Activated T-helper 1 cell treated with anti-CD3 and anti-CD28 coated beads, Interleukin-12 subunit alpha, Interleukin-12 subunit beta, Interleukin-2, Interleukin-4 antibody, amounts not matched to agents 30 ng/mL and 10 ng/mL and 1 ng/mL, durations not matched to agents 14 hours and 24 hours and 36 hours (primary cell): ENCODE measurements at regions not wholly inside any gene's neighbourhood (a gene's known extent, or its start where the extent isn't known, plus 50 kb on each side); places are given as distances from the start of the nearest gene placed in this dataset.

Source experiments
- DNase-seq: peaks from one replicate; pipeline ENCODE4 v3.0.0; 2021; ENCODE audit warnings: low spot score
- H3K27ac Mint-ChIP-seq: one replicate; pipeline ENCODE4 v1.8.0; 2021; ENCODE audit warnings: mild to moderate bottlenecking, mixed read lengths
- H3K27me3 Mint-ChIP-seq: one replicate; pipeline ENCODE4 v1.8.0; 2022; ENCODE audit warnings: mild to moderate bottlenecking, moderate library complexity, mixed read lengths; ENCODE audit not compliant: insufficient read depth
- H3K36me3 Mint-ChIP-seq: one replicate; pipeline ENCODE4 v1.8.0; 2021; ENCODE audit warnings: low read depth, mixed read lengths
- H3K4me1 Mint-ChIP-seq: one replicate; pipeline ENCODE4 v1.8.0; 2021; ENCODE audit warnings: low read depth, mixed read lengths
- H3K4me3 Mint-ChIP-seq: one replicate; pipeline ENCODE4 v1.8.0; 2021; ENCODE audit warnings: mild to moderate bottlenecking, moderate library complexity, mixed read lengths
- H3K9me3 Mint-ChIP-seq: one replicate; pipeline ENCODE4 v1.8.0; 2021; ENCODE audit warnings: mixed read lengths
- intact Hi-C: fragments of 100-400 bp; cut with micrococcal nuclease; formaldehyde crosslinking; loops from one replicate; pipeline ENCODE4 v1.15.1; 2024

GRCh38 chr11:71201936-71202597, 50.3 kb downstream of the SHANK2 start:
- Mint-ChIP-seq H3K4me3 (no peak overlapping the region), H3K4me1 (no peaks in the 10 kb centered on the region), H3K36me3 (no peaks in the 10 kb centered on the region), H3K27me3 (no peaks in the 10 kb centered on the region), H3K27ac (no peak overlapping the region), H3K9me3 (no peaks in the 10 kb centered on the region)
- no peak for DNase-seq
- intact Hi-C loops, result no loop called here

- Mint-ChIP-seq H3K27ac (no peak overlapping the region), H3K36me3 (no peaks in the 10 kb centered on the region), H3K4me1 (no peaks in the 10 kb centered on the region), H3K4me3 (no peak overlapping the region), H3K9me3 (no peaks in the 10 kb centered on the region), H3K27me3 (no peaks in the 10 kb centered on the region)
- no peak for DNase-seq
- intact Hi-C loops, result no loop called here
Measured at GRCh38 chr11:71201231-71201630, 51.1 kb downstream of the SHANK2 start.

DNA sequence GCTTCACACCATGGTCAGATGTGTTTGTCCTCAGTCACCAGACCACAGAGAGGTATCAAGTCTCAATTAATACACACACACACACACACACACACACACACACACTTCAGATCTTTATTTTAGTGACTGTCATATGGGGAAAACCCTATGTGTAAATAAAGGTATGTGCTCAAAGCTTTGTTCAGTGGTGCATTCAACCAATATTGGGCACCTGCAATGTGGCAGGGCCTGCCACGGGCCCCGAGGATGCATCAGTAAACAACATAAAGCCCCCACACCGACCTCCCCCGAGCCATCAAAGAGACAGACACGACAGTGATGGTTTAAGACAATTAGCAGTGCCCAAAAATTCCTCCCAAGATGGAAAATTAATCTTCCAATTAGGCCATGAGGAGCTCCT, 51.6 kb downstream of the SHANK2 start:
- no peak overlapping the region for H3K27ac Mint-ChIP-seq
- H3K4me3 Mint-ChIP-seq, result no peak overlapping the region
- no peaks in the 10 kb centered on the region for H3K27me3 Mint-ChIP-seq
- H3K36me3 Mint-ChIP-seq, result no peaks in the 10 kb centered on the region
- H3K4me1 Mint-ChIP-seq, result no peaks in the 10 kb centered on the region
- intact Hi-C loops, result no loop called here
- no peaks in the 10 kb centered on the region for H3K9me3 Mint-ChIP-seq
- DNase-seq, result no peak

GRCh38 chr11:71200172-71200716, 52.1 kb downstream of the SHANK2 start:
- H3K4me3 Mint-ChIP-seq, result no peak overlapping the region
- H3K27ac Mint-ChIP-seq, result no peak overlapping the region
- no peaks in the 10 kb centered on the region for H3K36me3 Mint-ChIP-seq
- H3K4me1 Mint-ChIP-seq, result no peaks in the 10 kb centered on the region
- DNase-seq, result no peak
- H3K27me3 Mint-ChIP-seq, result no peaks in the 10 kb centered on the region
- H3K9me3 Mint-ChIP-seq, result no peaks in the 10 kb centered on the region
- intact Hi-C loops, result no loop called here

GRCh38 chr11:71199226-71199820, 53.1 kb downstream of the SHANK2 start:
- Mint-ChIP-seq H3K36me3 (no peaks in the 10 kb centered on the region), H3K9me3 (no peaks in the 10 kb centered on the region), H3K27me3 (no peaks in the 10 kb centered on the region), H3K4me3 (no peak overlapping the region), H3K27ac (no peak overlapping the region), H3K4me1 (no peaks in the 10 kb centered on the region)
- intact Hi-C loops, result no loop called here
- DNase-seq, result no peak

DNA sequence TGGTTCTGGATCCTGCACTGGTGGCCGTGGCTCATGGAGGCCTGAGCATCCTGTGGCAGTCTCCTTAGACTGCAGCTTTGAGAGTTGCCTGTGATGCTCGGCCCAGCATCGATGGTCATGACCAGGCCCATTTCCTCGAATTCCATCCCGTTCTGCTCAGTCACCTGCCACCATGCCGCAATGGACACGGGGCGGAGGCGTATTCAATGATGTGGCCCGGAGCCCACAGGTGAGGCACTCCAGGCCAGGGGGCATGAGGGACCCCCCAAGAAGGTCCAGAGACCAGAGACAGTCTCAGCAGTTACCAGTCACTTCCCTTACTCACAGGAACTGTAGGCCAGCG, 53.6 kb downstream of the SHANK2 start:
- H3K4me3 Mint-ChIP-seq, result no peak overlapping the region
- H3K27me3 Mint-ChIP-seq, result no peaks in the 10 kb centered on the region
- H3K27ac Mint-ChIP-seq, result no peak overlapping the region
- no peak for DNase-seq
- H3K36me3 Mint-ChIP-seq, result no peaks in the 10 kb centered on the region
- H3K9me3 Mint-ChIP-seq, result no peaks in the 10 kb centered on the region
- intact Hi-C loops, result no loop called here
- no peaks in the 10 kb centered on the region for H3K4me1 Mint-ChIP-seq

GRCh38 chr11:71198141-71198822, 54.1 kb downstream of the SHANK2 start:
- no peak for DNase-seq
- Mint-ChIP-seq H3K4me3 (no peak overlapping the region), H3K9me3 (no peaks in the 10 kb centered on the region), H3K36me3 (no peaks in the 10 kb centered on the region), H3K27me3 (no peaks in the 10 kb centered on the region), H3K27ac (no peak overlapping the region), H3K4me1 (no peaks in the 10 kb centered on the region)
- intact Hi-C loops, result no loop called here

GRCh38 chr11:71197096-71197495, 55.3 kb downstream of the SHANK2 start:
- no peaks in the 10 kb centered on the region for H3K4me1 Mint-ChIP-seq
- intact Hi-C loops, result no loop called here
- H3K36me3 Mint-ChIP-seq, result no peaks in the 10 kb centered on the region
- H3K27ac Mint-ChIP-seq, result no peak overlapping the region
- no peak for DNase-seq
- H3K9me3 Mint-ChIP-seq, result no peaks in the 10 kb centered on the region
- no peak overlapping the region for H3K4me3 Mint-ChIP-seq
- no peaks in the 10 kb centered on the region for H3K27me3 Mint-ChIP-seq

- Mint-ChIP-seq H3K27me3 (no peaks in the 10 kb centered on the region), H3K36me3 (no peaks in the 10 kb centered on the region), H3K4me3 (no peak overlapping the region), H3K4me1 (no peaks in the 10 kb centered on the region), H3K9me3 (no peaks in the 10 kb centered on the region), H3K27ac (no peak overlapping the region)
- intact Hi-C loops, result no loop called here
- DNase-seq, result no peak
Measured at GRCh38 chr11:71194710-71195109, 57.7 kb downstream of the SHANK2 start.

GRCh38 chr11:71193431-71193830, 58.9 kb downstream of the SHANK2 start:
- no peaks in the 10 kb centered on the region for H3K36me3 Mint-ChIP-seq
- no peak overlapping the region for H3K4me3 Mint-ChIP-seq

GRCh38 chr11:71192629-71193028, 59.7 kb downstream of the SHANK2 start:
- Mint-ChIP-seq H3K27me3 (no peaks in the 10 kb centered on the region), H3K27ac (no peak overlapping the region), H3K4me3 (no peak overlapping the region), H3K36me3 (no peaks in the 10 kb centered on the region), H3K9me3 (no peaks in the 10 kb centered on the region), H3K4me1 (no peaks in the 10 kb centered on the region)
- intact Hi-C loops, result no loop called here
- DNase-seq, result no peak

More at GRCh38 chr11:71193431-71193830, 58.9 kb downstream of the SHANK2 start:
- no peaks in the 10 kb centered on the region for H3K27me3 Mint-ChIP-seq
- H3K9me3 Mint-ChIP-seq, result no peaks in the 10 kb centered on the region
- no peak overlapping the region for H3K27ac Mint-ChIP-seq
- intact Hi-C loops, result no loop called here
- no peak for DNase-seq
- H3K4me1 Mint-ChIP-seq, result no peaks in the 10 kb centered on the region

DNA sequence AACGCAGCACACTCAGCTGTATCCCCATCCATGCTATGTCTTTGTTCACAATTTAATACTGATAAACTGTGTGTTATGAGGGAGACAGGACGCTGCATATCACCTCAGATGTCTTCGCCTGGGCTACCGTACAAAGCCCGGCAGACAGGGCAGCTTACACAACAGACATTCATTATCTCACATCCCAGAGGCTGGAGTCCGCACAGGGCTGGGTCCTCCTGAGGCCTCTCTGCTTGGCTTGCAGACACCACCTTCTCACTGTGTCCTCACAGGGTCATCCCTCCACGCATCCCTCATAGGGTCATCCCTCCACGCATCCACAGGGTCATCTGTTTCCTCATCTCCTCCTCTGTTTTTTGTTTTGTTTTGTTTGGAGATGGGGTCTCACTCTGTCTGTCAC, 61.2 kb downstream of the SHANK2 start:
- H3K27ac Mint-ChIP-seq, result no peak overlapping the region
- no peak for DNase-seq
- no peaks in the 10 kb centered on the region for H3K4me1 Mint-ChIP-seq
- no peaks in the 10 kb centered on the region for H3K27me3 Mint-ChIP-seq
- no peaks in the 10 kb centered on the region for H3K9me3 Mint-ChIP-seq
- intact Hi-C loops, result no loop called here
- no peaks in the 10 kb centered on the region for H3K36me3 Mint-ChIP-seq
- H3K4me3 Mint-ChIP-seq, result no peak overlapping the region

DNA sequence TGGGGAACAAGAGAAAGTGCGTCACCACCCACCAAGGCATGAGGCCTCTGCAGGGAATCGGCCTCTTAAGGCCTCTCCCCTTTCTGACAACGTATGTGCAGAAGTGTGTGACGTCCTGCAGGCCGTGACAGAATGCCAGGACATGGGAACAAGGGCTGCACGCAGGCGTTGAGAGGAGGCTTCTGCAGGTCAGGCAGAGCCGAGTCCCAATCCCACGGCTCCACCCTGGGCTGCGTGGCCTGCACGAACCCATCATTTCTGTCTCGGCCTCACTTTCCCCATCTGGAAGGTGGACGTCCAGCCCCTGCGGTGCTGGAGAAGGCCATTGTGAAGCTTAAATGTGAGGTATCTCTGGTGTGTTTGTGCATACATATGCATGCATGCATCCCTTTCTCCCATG, 61.8 kb downstream of the SHANK2 start:
- intact Hi-C loops, result no loop called here

More for the DNA sequence above, 61.8 kb downstream of the SHANK2 start:
- Mint-ChIP-seq H3K27ac (no peak overlapping the region), H3K4me3 (no peak overlapping the region), H3K4me1 (no peaks in the 10 kb centered on the region), H3K36me3 (no peaks in the 10 kb centered on the region), H3K27me3 (no peaks in the 10 kb centered on the region), H3K9me3 (no peaks in the 10 kb centered on the region)
- DNase-seq, result no peak
